Gastroesophageal sphincter (tissue), 4 donors: ENCODE measurements at regions not wholly inside any gene's neighbourhood (a gene's known extent, or its start where the extent isn't known, plus 50 kb on each side); places are given as distances from the start of the nearest gene placed in this dataset.

Experiments
- ATAC-seq: fragments of 150-250 bp; one replicate; pipeline ENCODE4 v1.9.1; 2016; ENCODE audit warnings: mild to moderate bottlenecking, moderate library complexity
- H3K27ac ChIP-seq, 4 donors: fragments of 200-600 bp; sonication (generic) in 3 of 4; 1 replicate in 3 of 4; 2 replicates in 1 of 4; pipeline ENCODE4 v1.5.1; 2016 to 2019
- H3K27me3 ChIP-seq: fragments of 200-600 bp; sonication (generic); one replicate; pipeline ENCODE4 v1.5.1; 2019
- H3K36me3 ChIP-seq, 2 donors: fragments of 200-600 bp; sonication (generic); one replicate each; pipeline ENCODE4 v1.5.1; 2019; ENCODE audit warnings: control low read depth in 1 of 2
- H3K4me1 ChIP-seq, 3 donors: fragments of 200-600 bp; sonication (generic); 1 replicate in 2 of 3; 2 replicates in 1 of 3; pipeline ENCODE4 v1.5.1; 2016 to 2019; ENCODE audit warnings: control low read depth in 2 of 3
- H3K4me3 ChIP-seq, 2 donors: fragments of 200-600 bp; sonication (generic); one replicate each; pipeline ENCODE4 v1.5.1; 2019; ENCODE audit warnings: mild to moderate bottlenecking in 1 of 2, moderate library complexity in 1 of 2
- H3K9me3 ChIP-seq, 3 donors: fragments of 200-600 bp; sonication (generic); one replicate each; pipeline ENCODE4 v1.5.1; 2017 to 2019; ENCODE audit warnings: control low read depth in 2 of 3
- CTCF ChIP-seq, 4 experiments: fragments of 200-600 bp in 2 of 4; fragments of 450-650 bp in 2 of 4; sonication (generic) in 1 of 4; IDR thresholded peaks; one replicate each; pipeline ENCODE4 v1.5.1; 2017 to 2019; ENCODE audit warnings: antibody characterized with exemption in 4 of 4, mild to moderate bottlenecking in 2 of 4, moderate library complexity in 2 of 4
- EP300 ChIP-seq: sonication (generic); formaldehyde crosslinking; IDR thresholded peaks from one replicate; pipeline ENCODE4 v1.6.1; 2017; ENCODE audit warnings: antibody characterized with exemption, mild to moderate bottlenecking
- POLR2A ChIP-seq, 2 donors: fragments of 450-650 bp; IDR thresholded peaks; one replicate each; pipeline ENCODE4 v1.6.1; 2017; ENCODE audit warnings: antibody characterized with exemption in 2 of 2, mild to moderate bottlenecking in 2 of 2, moderate library complexity in 1 of 2
- POLR2AphosphoS5 ChIP-seq: sonication (generic); formaldehyde crosslinking; IDR thresholded peaks from one replicate; pipeline ENCODE4 v1.6.1; 2017; ENCODE audit warnings: antibody characterized with exemption
- WGBS, 2 donors: methylation state at CpG; one replicate each; pipeline ENCODE4 v1.1.5; 2018; ENCODE audit warnings: low coverage in 1 of 2; 5-methylcytosine and 5-hydroxymethylcytosine counted together

DNA sequence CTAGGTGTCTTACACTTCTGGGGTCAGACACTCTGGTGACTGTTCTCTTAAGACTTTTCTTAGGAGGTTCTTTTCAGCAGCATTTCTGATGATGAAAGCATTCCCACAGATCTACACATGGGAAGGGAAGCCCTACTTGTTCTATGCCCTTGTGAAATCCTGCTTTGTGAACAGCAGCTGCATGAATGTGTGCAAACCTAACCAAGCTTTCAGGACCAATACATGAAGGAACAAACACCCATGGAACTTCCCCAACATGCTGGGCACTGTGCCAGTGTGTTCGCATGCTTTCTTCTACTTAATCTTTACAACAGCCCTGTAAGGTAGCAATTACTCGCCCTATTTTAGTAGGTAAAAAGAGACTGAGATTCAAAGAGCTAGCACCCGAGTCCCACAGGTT, 439.9 kb upstream of the KLF4 start:
- H3K4me1 ChIP-seq, result no peaks in the 10 kb centered on the region
- no peak overlapping the region for H3K4me3 ChIP-seq
- peaks cover 0 to 8% (median 0%) of the 10 kb centered on the region in 3 donors for H3K9me3 ChIP-seq
- H3K36me3 ChIP-seq, result no peaks in the 10 kb centered on the region
- WGBS, 2 donors, result 81 to 83% methylated on average over 2 to 3 of the region's 3 CpGs
- no peaks in the 10 kb centered on the region for H3K27me3 ChIP-seq
- no peak overlapping the region for H3K27ac ChIP-seq
- peak; percentile 65 for ATAC-seq
- TF ChIP-seq POLR2AphosphoS5 (no peak), POLR2A (IDR thresholded peaks at IDR 0.05) (no peak), CTCF (IDR thresholded peaks at IDR 0.05) (no peak), EP300 (no peak)

DNA sequence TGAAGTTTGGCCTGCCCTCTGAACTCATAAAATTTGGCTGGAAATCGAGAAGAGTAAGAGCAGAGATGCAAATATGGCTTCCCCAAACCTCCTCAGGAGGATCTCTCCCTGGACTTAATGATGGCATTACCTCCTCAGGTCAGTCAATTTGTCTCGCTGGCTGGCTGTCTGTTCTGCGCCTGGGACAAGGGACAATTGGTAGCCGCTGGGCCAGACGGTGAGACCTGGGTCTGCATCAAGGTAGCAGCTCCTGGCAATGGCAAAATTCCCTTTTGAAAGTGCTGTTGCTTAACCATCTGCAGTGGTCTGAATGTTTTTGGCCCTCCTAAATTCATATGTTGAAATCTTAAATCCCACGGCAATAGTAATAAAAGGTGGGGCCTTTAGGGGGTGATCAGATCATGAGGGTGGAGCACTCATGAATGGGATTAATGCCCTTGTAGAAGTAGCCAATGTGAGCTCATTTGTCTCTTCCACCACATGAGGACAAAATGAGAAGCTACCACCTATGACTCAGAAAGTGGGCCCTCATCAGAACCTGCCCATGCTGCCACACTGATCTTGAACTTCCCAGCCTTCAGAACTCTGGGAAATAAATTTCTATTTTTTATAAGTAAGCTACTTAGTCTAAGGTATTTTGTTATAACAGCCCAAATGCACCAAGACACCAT, 439.3 kb upstream of the KLF4 start:
- H3K36me3 ChIP-seq, result no peaks in the 10 kb centered on the region
- H3K4me1 ChIP-seq, result no peaks in the 10 kb centered on the region
- H3K4me3 ChIP-seq, result no peak overlapping the region
- H3K9me3 ChIP-seq, result peaks cover 0 to 14% (median 0%) of the 10 kb centered on the region in 3 donors
- TF ChIP-seq EP300 (no peak), POLR2A (IDR thresholded peaks at IDR 0.05) (no peak), CTCF (IDR thresholded peaks at IDR 0.05) (no peak), POLR2AphosphoS5 (no peak)
- WGBS, 2 donors, result 88 to 100% methylated on average over 1 to 4 of the region's 6 CpGs
- H3K27ac ChIP-seq, result no peak overlapping the region
- no peaks in the 10 kb centered on the region for H3K27me3 ChIP-seq
- ATAC-seq, result peak; percentile 61

DNA sequence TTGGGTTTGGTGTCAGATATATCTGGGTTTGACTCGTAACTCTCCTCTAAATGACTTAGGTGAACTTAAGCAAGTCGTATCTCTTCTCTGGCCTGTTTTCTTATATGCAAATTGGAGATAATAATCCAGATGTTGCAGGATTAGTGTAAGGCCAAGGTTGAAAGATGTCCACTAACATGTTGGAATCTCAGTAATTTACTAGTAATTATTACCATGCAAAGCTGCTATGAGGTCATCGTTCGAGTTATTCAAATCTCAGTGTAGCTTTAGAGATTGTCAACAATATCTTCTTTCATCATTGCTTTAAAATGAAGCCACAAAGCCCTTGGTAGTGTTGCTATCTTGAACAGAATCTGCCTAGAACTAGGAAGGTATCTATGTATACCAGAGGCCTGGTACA, 437.7 kb upstream of the KLF4 start:
- H3K27me3 ChIP-seq, result no peaks in the 10 kb centered on the region
- no peak overlapping the region for H3K4me3 ChIP-seq
- H3K36me3 ChIP-seq, result no peaks in the 10 kb centered on the region
- H3K9me3 ChIP-seq, result peaks cover 0 to 18% (median 0%) of the 10 kb centered on the region in 3 donors
- peaks cover 0 to 3% (median 0%) of the 10 kb centered on the region in 3 donors for H3K4me1 ChIP-seq
- no peak for ATAC-seq
- TF ChIP-seq EP300 (no peak), POLR2AphosphoS5 (no peak), CTCF (IDR thresholded peaks at IDR 0.05) (no peak), POLR2A (IDR thresholded peaks at IDR 0.05) (no peak)
- no peak overlapping the region for H3K27ac ChIP-seq
- 94 to 95% methylated on average over 4 of the region's 4 CpGs for WGBS, 2 donors

DNA sequence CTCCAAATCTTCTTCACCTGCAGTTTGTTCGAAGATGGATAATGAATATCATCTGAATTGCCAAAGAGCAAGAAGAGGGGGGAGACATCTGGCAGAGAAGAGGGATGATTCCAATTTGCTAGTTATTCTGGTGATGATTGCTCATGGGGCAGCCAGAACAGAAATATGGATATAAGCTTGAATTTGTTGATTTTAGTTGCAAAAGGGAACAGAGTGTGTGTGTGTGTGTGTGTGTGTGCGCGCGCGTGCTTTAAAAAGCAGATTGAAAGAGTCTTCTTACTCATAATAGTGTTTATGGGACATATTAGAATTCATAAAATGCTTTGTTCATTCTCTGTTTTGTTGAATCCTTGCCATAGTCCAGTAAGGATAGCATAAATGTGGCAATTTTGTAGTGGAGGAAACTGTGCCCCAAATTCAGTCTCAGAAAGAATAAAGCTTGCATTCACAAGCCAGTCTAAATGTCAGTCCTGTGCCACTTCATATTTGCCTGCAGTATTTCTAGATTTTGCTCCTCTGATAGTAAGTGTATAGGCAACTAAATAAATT, 436.3 kb upstream of the KLF4 start:
- Histone ChIP-seq H3K36me3 (no peaks in the 10 kb centered on the region), H3K4me3 (no peak overlapping the region), H3K27ac (no peak overlapping the region), H3K27me3 (no peaks in the 10 kb centered on the region), H3K9me3 (peaks cover 0 to 18% (median 0%) of the 10 kb centered on the region in 3 donors), H3K4me1 (peaks cover 0 to 12% (median 0%) of the 10 kb centered on the region in 3 donors)
- TF ChIP-seq EP300 (no peak), POLR2A (IDR thresholded peaks at IDR 0.05) (no peak), POLR2AphosphoS5 (no peak), CTCF (IDR thresholded peaks at IDR 0.05) (no peak)
- no peak for ATAC-seq
- WGBS, 2 donors, result 75 to 85% methylated on average over 5 of the region's 5 CpGs

GRCh38 chr9:107922260-107922659, 432.7 kb upstream of the KLF4 start:
- no peaks in the 10 kb centered on the region for H3K36me3 ChIP-seq
- no peak for TF ChIP-seq POLR2A (IDR thresholded peaks at IDR 0.05)
- TF ChIP-seq POLR2AphosphoS5, result no peak
- TF ChIP-seq EP300, result no peak
- no peak for TF ChIP-seq CTCF (IDR thresholded peaks at IDR 0.05)
- ATAC-seq, result no peak
- WGBS, 2 donors, result 0 to 42% methylated on average over 1 of the region's 1 CpG
- H3K27me3 ChIP-seq, result no peaks in the 10 kb centered on the region
- H3K4me3 ChIP-seq, result no peak overlapping the region
- H3K27ac ChIP-seq, result no peak overlapping the region
- H3K4me1 ChIP-seq, result peaks cover 0 to 12% (median 0%) of the 10 kb centered on the region in 3 donors
- H3K9me3 ChIP-seq, result peaks cover 0 to 18% (median 0%) of the 10 kb centered on the region in 3 donors
